IMR-90 (cell line): ENCODE measurements at regions not wholly inside any gene's neighbourhood (a gene's known extent, or its start where the extent isn't known, plus 50 kb on each side); places are given as distances from the start of the nearest gene placed in this dataset.

ENCODE experiments used
- ATAC-seq: fragments of 200-7000 bp; cut with Tn5 transposase; 2 replicates; pipeline ENCODE4 v1.9.1; 2020; ENCODE audit warnings: low read depth, mild to moderate bottlenecking, moderate library complexity
- BruUV-seq: library from RNA; stranded (reverse); fragments of 400-500 nt; replicated peaks from 2 replicates; lab custom pipeline; 2021; lab: Mats Ljungman, UMichigan
- CTCF ChIA-PET: fragments of 300-600 bp; formaldehyde crosslinking; extraction: SDS; loops from one replicate; lab custom pipeline; 2021; ENCODE audit warnings: antibody characterized with exemption; lab: Yijun Ruan, JAX
- POLR2A ChIA-PET: fragments of 300-600 bp; sonication (Branson Sonifier 250); formaldehyde crosslinking; loops from one replicate; lab custom pipeline; 2022; ENCODE audit warnings: antibody characterized with exemption; ENCODE audit not compliant: unreplicated experiment; lab: Charles Lee
- DNase-seq: peaks from one replicate; pipeline ENCODE4 v3.0.0; 2013
- H2AFZ ChIP-seq: replicated peaks from 2 replicates; pipeline ENCODE3; 2013; ENCODE audit warnings: low read length, mild to moderate bottlenecking; ENCODE audit not compliant: poor library complexity
- H2AK5ac ChIP-seq: 2 replicates; pipeline ENCODE4 v1.6.1; 2013; ENCODE audit warnings: low read depth, low read length, inconsistent platforms
- H2AK9ac ChIP-seq: replicated peaks from 2 replicates; pipeline ENCODE3; 2013; ENCODE audit warnings: mild to moderate bottlenecking, low read depth, low read length, moderate library complexity; ENCODE audit not compliant: poor library complexity
- H2BK120ac ChIP-seq: 2 replicates; pipeline ENCODE4 v1.6.1; 2013; ENCODE audit warnings: low read depth, low read length, inconsistent platforms
- H2BK15ac ChIP-seq: 3 replicates; pipeline ENCODE4 v1.6.1; 2013; ENCODE audit warnings: low read depth, low read length, inconsistent platforms
- H2BK20ac ChIP-seq: 2 replicates; pipeline ENCODE4 v1.6.1; 2013; ENCODE audit warnings: low read depth, mild to moderate bottlenecking, inconsistent platforms, low read length, moderate library complexity
- H2BK5ac ChIP-seq: 2 replicates; pipeline ENCODE4 v1.6.1; 2013; ENCODE audit warnings: mild to moderate bottlenecking, low read depth, low read length, inconsistent platforms; ENCODE audit not compliant: poor library complexity, severe bottlenecking
- H3K14ac ChIP-seq: replicated peaks from 2 replicates; pipeline ENCODE4 v1.6.1; 2013; ENCODE audit warnings: low read depth, low read length, inconsistent platforms
- H3K18ac ChIP-seq: 2 replicates; pipeline ENCODE4 v1.6.1; 2013; ENCODE audit warnings: low read depth, low read length, control low read depth
- H3K23ac ChIP-seq: 2 replicates; pipeline ENCODE4 v1.6.1; 2013; ENCODE audit warnings: low read depth, low read length, inconsistent platforms
- H3K27ac ChIP-seq: 2 replicates; pipeline ENCODE4 v1.5.1; 2013; ENCODE audit warnings: mild to moderate bottlenecking, control low read depth, low read length; ENCODE audit not compliant: insufficient read depth
- H3K27me3 ChIP-seq: 2 replicates; pipeline ENCODE4 v1.6.1; 2013; ENCODE audit warnings: low read length; ENCODE audit not compliant: control insufficient read depth, insufficient read depth
- H3K36me3 ChIP-seq: 2 replicates; pipeline ENCODE4 v1.6.1; 2013; ENCODE audit warnings: low read length, mixed read lengths; ENCODE audit not compliant: control insufficient read depth, insufficient read depth
- H3K4ac ChIP-seq: 2 replicates; pipeline ENCODE4 v1.6.1; 2013; ENCODE audit warnings: low read depth, low read length, inconsistent platforms
- H3K4me1 ChIP-seq: 2 replicates; pipeline ENCODE4 v1.6.1; 2013; ENCODE audit warnings: low read length, mixed read lengths; ENCODE audit not compliant: control insufficient read depth, insufficient read depth
- H3K4me2 ChIP-seq: 2 replicates; pipeline ENCODE4 v1.6.1; 2013; ENCODE audit warnings: low read depth, mild to moderate bottlenecking, control low read depth, low read length, moderate library complexity
- H3K4me3 ChIP-seq: 2 replicates; pipeline ENCODE4 v1.5.1; 2013; ENCODE audit warnings: low read depth, mild to moderate bottlenecking, control low read depth, low read length, moderate library complexity; ENCODE audit not compliant: insufficient read depth
- H3K56ac ChIP-seq: 2 replicates; pipeline ENCODE4 v1.6.1; 2013; ENCODE audit warnings: low read length, inconsistent platforms; ENCODE audit not compliant: insufficient read depth; ENCODE audit errors: extremely low read depth
- H3K79me1 ChIP-seq, 2 experiments: 2 replicates each; pipeline ENCODE4 v1.6.1; 2013; ENCODE audit warnings: low read length in 2 of 2, inconsistent platforms in 1 of 2, low read depth in 1 of 2
- H3K9ac ChIP-seq: 2 replicates; pipeline ENCODE4 v1.6.1; 2013; ENCODE audit warnings: low read depth, low read length, control low read depth
- H3K9me1 ChIP-seq: 2 replicates; pipeline ENCODE4 v1.6.1; 2013; ENCODE audit warnings: low read length, inconsistent platforms; ENCODE audit not compliant: insufficient read depth
- H3K9me3 ChIP-seq: 2 replicates; pipeline ENCODE4 v1.6.1; 2013; ENCODE audit warnings: low read length; ENCODE audit not compliant: control insufficient read depth, insufficient read depth
- H4K20me1 ChIP-seq: 2 replicates; pipeline ENCODE4 v1.6.1; 2013; ENCODE audit warnings: low read length, inconsistent platforms; ENCODE audit not compliant: insufficient read depth
- H4K5ac ChIP-seq: 2 replicates; pipeline ENCODE4 v1.6.1; 2013; ENCODE audit warnings: mild to moderate bottlenecking, low read depth, low read length, control low read depth
- H4K8ac ChIP-seq, 2 experiments: 2 replicates each; pipeline ENCODE4 v1.6.1; 2013; ENCODE audit warnings: low read depth in 2 of 2, low read length in 2 of 2, control low read depth in 1 of 2, inconsistent platforms in 1 of 2
- H4K91ac ChIP-seq: 2 replicates; pipeline ENCODE4 v1.6.1; 2013; ENCODE audit warnings: low read depth, low read length, inconsistent platforms; ENCODE audit not compliant: insufficient read depth
- dilution Hi-C: fragments of 300-500 bp; cut with HindIII; formaldehyde crosslinking; loops from one replicate; pipeline ENCODE4 v1.14.3; 2018; ENCODE audit warnings: low sequenced_read_pairs; ENCODE audit not compliant: unreplicated experiment
- in situ Hi-C: fragments of 300-500 bp; cut with MboI; formaldehyde crosslinking; loops from 3 replicates; pipeline ENCODE4 v1.14.3; 2019; ENCODE audit warnings: low sequenced_read_pairs, inconsistent platforms, mixed read lengths
- intact Hi-C: fragments of 100-400 bp; cut with micrococcal nuclease; formaldehyde crosslinking; loops from 2 replicates; pipeline ENCODE4 v1.10.0; 2022
- TF ChIP-seq, protein P1 (sequence below): fragments of 150-350 bp; IDR thresholded peaks from 2 replicates; pipeline ENCODE4 v1.6.1; 2016; ENCODE audit warnings: low read depth, mild to moderate bottlenecking, low read length, moderate library complexity, borderline replicate concordance
- TF ChIP-seq, protein P2 (sequence below): conservative IDR thresholded peaks from 2 replicates; pipeline ENCODE4 v1.5.1; 2012; ENCODE audit warnings: mild to moderate bottlenecking, low read depth, low read length, improper control_type of control experiment

GRCh38 chr10:57894361-57894760, 373.3 kb downstream of the IPMK start:
- Histone ChIP-seq H3K4me2 (no peak overlapping the region), H2BK20ac (no peak overlapping the region), H2BK15ac (no peak overlapping the region), H3K79me1 (no peaks in the 10 kb centered on the region), H2BK5ac (no peak overlapping the region), H4K5ac (no peak overlapping the region), H3K9me1 (no peaks in the 10 kb centered on the region), H3K56ac (no peak overlapping the region), H3K23ac (no peak overlapping the region), H3K36me3 (no peaks in the 10 kb centered on the region), H2BK120ac (no peak overlapping the region), H2AK5ac (no peak overlapping the region), H3K4me3 (no peak overlapping the region), H3K27me3 (no peaks in the 10 kb centered on the region), H3K9me3 (no peaks in the 10 kb centered on the region), H3K27ac (no peak overlapping the region), H4K91ac (no peak overlapping the region), H3K18ac (no peak overlapping the region), H2AK9ac (no peak overlapping the region), H2AFZ (no peak overlapping the region), H3K14ac (no peak overlapping the region), H3K4me1 (no peaks in the 10 kb centered on the region), H3K4ac (no peak overlapping the region), H4K20me1 (no peaks in the 10 kb centered on the region), H4K8ac (no peak overlapping the region), H3K9ac (no peak overlapping the region)
- dilution Hi-C loops (no loop called here), intact Hi-C loops (no loop called here), in situ Hi-C loops (no loop called here)
- no TSS peak for BruUV-seq
- no peak for DNase-seq
- no peak for ATAC-seq
- CTCF ChIA-PET, result no interaction called here
- POLR2A ChIA-PET, result no interaction called here
- TF ChIP-seq, protein P1, sequence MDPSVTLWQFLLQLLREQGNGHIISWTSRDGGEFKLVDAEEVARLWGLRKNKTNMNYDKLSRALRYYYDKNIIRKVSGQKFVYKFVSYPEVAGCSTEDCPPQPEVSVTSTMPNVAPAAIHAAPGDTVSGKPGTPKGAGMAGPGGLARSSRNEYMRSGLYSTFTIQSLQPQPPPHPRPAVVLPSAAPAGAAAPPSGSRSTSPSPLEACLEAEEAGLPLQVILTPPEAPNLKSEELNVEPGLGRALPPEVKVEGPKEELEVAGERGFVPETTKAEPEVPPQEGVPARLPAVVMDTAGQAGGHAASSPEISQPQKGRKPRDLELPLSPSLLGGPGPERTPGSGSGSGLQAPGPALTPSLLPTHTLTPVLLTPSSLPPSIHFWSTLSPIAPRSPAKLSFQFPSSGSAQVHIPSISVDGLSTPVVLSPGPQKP, result no peak
- TF ChIP-seq, protein P2, sequence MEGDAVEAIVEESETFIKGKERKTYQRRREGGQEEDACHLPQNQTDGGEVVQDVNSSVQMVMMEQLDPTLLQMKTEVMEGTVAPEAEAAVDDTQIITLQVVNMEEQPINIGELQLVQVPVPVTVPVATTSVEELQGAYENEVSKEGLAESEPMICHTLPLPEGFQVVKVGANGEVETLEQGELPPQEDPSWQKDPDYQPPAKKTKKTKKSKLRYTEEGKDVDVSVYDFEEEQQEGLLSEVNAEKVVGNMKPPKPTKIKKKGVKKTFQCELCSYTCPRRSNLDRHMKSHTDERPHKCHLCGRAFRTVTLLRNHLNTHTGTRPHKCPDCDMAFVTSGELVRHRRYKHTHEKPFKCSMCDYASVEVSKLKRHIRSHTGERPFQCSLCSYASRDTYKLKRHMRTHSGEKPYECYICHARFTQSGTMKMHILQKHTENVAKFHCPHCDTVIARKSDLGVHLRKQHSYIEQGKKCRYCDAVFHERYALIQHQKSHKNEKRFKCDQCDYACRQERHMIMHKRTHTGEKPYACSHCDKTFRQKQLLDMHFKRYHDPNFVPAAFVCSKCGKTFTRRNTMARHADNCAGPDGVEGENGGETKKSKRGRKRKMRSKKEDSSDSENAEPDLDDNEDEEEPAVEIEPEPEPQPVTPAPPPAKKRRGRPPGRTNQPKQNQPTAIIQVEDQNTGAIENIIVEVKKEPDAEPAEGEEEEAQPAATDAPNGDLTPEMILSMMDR, result no peak
